ENCODE measurements at regions not wholly inside any gene's neighbourhood (a gene's known extent, or its start where the extent isn't known, plus 50 kb on each side); places are given as distances from the start of the nearest gene placed in this dataset.
"Not testable (repeated sequence)": the region's sequence is repeated elsewhere in the genome, so short reads cannot be mapped to it uniquely, and the experiment has no call there.

DNA sequence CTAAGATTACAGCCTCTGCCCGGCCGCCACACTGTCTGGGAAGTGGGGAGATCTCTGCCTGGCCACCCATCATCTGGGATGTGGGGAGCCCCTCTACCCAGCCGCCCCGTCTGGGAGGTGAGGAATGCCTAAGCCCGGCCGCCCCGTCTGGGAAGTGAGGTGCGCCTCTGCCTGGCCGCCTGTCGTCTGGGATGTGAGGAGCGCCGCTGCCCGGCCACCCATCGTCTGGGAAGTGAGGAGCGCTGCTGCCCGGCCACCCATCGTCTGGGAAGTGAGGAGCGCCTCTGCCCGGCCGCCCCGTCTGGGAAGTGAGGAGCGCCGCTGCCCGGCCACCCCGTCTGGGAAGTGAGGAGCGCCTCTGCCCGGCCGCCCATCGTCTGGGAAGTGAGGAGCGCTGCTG lies 135.9 kb upstream of the PROKR2 start:
- not testable (repeated sequence) for DNase-seq

DNA sequence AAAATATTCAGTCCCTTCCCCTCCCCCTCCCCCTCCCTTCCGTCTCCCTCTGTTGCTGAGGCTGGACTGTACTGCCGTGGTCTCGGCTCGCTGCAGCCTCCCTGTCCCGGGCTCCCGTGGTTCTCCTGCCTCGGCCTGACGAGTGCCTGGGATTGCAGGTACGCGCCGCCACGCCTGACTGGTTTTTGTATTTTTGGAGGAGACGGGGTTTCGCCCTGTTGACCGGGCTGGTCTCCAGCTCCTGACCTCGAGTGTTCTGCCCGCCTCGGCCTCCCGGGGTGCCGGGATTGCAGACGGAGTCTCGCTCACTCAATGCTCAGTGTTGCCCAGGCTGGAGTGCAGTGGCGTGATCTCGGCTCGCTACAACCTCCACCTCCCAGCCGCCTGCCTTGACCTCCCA lies 135.5 kb upstream of the PROKR2 start:
- not testable (repeated sequence) for DNase-seq

DNA sequence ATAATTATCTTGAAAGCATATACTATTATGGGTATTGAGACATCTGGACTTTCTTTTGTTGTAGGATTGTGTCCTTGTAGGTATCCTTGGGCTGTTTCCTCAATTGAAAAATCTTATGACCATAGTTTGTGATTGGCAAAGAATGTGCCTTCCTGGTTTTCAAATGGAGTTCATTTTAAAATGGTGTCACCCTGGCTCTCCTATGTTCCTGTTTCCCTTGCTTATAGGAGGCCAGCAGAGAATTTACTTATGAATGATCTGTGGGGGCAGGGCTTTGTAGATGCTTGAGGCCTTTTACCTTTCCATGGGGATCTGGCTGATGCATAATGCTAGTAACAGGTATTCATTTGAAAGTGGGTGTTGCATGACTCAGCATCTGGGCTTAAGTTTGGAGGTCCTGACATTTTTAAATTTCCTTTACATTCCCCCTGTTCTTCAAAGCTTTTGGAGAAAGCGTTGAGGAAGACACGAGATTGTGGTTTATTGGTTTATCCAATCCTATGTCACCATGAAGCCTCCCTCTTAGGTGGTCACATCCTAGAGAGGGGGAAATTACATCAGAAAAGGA lies 135.0 kb upstream of the PROKR2 start:
- DNase-seq: no peak

DNA sequence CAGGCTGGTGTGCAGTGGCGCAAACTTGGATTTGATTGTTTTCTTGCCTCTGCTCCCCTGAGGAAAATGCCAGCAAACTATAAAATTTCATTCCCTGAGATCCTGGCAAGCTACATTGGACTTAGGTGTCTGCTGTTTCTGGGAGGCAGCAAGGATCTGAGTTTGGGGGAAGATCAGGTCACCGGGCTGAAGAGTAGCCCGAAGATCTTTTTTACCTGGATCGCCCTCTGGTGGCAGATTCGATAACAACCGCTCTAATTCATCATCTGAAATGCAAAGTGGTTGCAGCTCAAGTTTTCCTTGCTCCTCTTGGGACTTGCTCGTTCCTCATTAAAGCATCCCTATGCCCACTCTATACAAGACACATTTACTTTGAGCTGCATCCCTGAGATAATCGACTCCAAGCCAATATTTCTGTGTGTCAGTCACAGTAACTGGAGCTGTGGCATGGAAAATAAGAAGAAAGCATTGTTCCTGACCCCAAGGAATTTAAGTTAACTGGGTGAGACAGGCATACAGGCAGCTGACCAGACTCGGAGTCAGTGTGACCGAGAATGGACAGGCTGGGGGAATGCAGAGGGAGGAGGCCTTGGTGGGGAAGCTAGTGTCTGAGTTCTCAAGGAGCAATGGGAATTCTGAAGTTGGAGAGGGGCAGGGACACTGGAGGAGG lies 131.8 kb upstream of the PROKR2 start:
- DNase-seq: peak; percentile 30

DNA sequence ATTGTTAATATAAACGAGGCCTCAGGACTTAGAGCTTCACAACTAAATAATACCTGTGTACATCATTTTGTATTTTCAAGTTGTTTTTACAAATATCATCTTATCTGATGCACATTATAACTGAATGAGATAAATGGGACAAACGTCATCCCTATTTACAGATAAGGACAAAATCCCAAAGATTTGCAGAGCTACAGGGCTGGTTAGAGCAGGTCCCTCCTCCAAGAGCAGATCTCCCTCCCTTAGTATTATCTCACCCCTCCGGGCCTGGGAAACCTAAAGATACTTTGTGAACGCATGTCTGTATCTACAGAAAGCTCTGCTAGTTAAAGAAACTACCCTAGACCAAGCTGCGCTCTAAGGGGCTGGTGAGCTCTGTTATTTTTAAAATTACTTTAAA lies 130.4 kb upstream of the PROKR2 start:
- no peak for DNase-seq

DNA sequence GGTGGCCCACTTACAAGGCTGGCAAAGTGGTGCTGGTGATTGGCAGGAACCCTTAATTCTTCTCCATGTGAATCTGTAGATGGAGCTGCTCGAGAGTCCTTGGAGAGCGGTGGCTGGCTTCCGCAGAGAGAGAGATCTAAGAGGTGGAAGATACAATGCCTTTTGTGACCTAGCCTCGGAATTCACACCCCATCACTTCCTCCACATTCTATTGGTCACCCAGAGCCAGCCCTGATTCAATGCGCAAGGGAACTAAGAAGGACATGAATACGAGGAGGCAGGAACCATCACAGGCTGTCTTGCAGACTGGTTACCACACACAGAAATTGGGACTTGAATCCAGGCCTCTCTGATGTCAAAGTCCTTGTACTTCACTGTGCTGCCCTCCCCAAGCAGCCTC lies 128.9 kb upstream of the PROKR2 start:
- no peak for DNase-seq

DNA sequence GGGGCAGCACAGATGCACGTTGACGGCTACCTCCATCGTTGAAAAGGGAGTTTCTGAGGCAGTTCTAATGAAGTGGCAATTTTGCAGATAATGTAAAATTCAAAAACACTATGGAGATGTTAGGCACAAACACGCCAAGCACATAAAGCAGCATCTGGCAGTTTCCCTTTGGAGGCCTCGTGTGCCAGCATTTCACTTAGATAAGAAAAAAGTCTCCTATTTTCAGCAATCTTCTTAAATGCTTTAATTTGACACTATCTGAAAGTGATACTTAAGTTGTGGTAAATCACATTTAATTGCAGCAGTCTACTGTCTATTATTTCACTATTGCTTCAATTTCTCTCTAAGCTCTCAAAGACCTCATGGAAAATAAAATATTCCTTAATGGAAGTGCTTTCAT lies 125.3 kb upstream of the PROKR2 start:
- DNase-seq: no peak

DNA sequence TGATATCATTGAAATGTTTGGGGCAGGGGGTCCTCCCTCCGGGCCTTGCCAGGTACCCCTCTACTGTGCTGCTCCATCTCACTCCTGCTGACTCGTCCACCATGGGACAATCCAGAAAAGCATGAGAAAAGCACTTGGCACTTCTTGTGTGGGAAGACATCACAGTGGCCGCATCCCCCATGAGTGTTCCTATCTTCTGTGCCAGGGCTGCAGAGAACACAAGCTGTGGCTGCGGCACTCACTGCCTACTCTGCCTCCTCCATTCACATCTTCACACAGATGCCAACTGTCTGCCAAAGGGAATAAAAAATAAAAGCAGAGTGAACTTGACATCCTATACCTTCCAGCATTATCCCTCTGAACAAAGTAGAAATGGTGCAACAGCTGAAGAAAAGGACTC lies 117.4 kb upstream of the PROKR2 start:
- DNase-seq: no peak

DNA sequence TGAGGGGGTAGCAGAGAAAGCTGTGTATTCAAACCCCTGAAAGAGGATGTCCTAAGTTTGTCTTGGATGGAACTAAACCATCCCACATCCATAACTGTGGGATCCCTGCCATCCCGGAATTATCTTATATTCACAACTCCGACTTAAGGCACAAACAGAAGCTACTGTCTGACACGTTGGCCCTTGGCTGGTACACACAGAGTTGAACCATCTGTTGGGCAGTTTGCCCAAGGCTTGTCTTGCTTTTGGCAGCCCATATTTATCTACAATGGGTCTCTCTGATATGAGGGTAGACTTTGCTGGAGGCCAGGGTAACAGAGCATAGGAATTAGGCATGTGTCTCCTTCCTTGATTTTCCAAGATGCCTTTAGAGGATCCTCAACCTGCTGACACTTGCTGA lies 116.6 kb upstream of the PROKR2 start:
- no peak for DNase-seq

DNA sequence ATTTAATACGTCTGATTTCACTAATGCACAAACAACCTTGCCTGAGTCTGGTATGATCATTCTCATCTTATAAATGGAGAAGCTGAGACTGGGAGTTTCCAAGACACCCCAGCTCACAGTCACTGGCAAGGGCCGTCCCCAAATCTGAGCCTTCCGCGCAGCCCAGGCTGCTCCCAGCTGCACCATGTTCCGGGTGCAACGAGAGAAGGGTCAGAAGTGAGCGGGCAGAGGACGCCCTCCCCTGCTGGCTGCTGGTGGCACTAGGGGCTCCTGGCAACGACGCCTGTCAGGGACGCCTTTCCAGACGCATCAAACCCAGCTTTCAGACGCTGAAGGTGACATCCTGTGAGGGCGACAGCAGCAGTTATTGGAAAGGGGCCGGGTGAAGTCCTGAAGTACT lies 115.3 kb upstream of the PROKR2 start:
- no peak for DNase-seq

DNA sequence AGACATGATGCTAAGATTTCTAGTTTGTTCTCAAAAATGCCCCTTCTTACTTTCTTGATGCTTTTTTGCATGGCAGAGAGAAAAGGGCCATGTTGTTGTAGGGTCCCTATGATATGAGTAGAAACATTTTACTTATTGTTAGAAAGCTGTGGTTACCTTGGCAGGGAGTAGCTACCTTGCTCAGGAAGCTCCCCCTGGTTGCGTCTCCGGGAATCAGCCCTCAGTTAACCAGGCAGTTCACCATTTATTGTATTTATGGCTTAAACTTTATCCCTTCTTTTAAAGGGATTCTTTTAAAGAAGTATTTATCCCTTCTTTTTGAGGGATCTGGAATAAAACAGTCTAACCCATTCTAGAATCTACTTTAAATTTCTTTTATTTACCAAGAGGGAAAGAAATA lies 113.9 kb upstream of the PROKR2 start:
- DNase-seq: no peak

DNA sequence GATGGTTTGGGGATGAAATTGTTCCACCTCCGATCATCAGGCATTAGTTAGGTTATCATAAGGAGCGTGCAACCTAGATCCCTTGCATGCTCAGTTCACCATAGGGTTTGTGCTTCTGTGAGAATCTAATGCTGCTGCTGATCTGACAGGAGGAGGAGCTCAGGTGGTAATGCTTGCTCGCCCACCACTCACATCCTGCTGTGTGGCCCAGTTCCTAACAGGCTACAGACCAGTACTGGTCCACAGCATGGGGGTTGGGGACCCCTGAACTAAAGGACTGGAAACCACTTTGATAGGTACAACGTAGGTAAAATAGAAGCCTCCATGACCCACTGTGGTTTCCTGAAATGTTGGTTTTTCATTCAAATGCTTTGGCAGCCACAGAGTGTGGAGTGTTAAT lies 109.3 kb upstream of the PROKR2 start:
- DNase-seq: no peak

DNA sequence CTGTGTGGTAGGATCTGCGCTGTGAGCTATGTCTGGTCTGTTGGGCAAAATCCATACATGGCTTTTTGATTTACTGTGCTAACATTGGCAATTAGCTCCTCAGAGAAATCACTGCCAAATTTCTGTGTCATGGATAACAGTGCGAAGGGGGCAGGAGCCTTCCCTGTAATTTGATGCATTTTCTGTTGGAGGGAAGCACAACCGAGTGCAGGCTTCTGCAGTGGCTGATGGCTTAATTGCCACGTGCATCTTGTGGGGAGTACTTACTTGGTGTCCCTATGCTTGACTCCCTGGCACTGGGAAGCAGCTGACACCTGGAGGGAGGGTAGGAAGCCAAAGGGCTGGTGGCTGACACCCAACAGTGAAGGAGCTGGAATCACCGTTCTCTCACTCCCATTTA lies 99.3 kb upstream of the PROKR2 start:
- no peak for DNase-seq

DNA sequence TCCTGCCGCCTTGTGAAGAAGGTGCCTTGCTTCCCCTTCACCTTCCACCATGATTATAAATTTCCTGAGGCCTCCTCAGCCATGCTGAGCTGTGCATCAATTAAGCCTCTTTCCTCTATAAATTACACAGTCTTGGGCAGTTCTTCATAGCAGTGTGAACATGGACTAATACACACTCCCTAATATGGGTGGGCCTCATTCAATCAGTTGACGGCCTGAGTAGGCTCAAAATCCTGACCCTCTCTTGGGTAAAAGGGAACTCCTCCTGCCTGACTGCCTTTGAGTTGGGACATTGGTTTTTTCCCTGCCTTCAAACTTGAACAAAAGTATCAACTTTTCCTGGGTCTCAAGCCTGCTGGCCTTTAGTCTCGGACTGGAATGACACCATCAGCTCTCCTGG lies 96.6 kb upstream of the PROKR2 start:
- no peak for DNase-seq

DNA sequence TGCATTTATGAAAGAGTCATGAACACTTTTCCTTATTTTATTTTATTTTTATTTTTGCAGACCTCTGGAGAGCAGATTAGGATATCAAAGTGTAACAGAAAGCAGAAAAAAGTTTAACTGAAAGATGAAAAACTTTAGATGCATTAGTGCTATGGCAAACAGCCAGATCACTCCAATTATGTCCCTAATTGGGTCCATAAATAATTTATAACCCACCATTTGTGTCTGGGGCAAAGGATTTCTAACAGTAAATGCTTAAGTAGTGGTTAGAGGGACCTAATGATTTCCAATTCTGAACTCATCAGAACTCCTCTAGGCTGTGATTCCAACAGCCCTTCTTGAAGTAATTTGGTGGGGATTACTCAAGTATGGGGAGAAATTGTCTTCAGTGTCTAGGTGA lies 93.7 kb upstream of the PROKR2 start:
- DNase-seq: no peak

DNA sequence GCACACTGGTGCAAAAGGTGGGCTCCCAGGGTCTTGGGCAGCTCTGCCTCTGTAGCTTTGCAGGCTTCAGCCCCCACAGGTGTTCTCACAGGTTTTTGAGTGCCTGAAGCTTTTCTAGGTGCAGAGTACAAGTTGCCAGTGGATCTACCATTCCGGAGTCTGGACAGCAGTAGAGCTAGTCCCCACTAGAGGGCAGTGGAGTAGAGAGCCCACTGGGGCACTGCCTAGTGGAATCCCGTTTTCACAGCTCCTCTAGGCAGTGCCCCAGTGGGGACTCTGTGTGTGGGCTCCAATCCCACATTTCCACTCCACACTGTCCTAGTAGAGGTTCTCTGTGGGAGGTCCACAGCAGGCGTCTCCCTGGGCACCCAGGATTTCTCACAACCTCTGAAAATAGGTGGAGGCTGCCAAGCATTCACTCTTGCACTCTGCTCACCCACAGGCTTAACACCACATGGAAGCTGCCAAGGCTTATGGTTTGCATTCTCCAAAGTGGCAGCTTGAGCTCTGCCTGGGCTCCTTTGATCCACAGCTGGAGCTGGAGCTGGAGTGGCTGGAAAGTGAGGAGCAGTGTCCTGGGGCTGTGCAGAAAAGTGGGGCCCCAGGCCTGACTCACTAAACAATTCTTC lies 86.3 kb upstream of the PROKR2 start:
- DNase-seq: no peak

DNA sequence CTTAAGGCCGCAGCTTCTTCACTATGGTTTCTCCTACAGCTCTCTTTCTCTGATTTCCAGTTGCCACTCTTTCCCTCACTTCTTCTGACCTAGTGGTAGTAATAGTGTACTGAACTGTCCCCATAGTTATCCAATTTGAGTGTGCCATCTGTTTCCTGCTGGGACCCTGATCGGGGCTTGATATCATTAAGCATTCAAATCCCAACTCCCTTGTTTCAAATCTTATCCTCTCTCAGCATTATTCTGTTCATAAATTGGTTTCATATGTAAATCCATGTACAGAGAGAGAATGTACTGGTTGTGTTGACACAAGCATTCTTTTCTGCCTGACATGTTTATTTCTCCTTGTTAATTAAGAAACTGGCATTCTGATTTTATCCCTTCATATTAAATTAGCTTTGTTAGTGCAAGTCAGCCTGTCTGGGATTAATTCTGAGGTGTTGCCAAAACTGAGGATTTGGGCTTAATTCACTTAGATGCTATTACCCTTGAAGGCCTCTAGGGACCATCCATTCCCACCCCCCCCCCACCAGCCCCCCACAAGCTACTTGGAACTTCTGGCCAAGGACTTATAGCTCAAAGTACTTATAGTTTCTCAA lies 84.6 kb upstream of the PROKR2 start:
- DNase-seq: no peak

DNA sequence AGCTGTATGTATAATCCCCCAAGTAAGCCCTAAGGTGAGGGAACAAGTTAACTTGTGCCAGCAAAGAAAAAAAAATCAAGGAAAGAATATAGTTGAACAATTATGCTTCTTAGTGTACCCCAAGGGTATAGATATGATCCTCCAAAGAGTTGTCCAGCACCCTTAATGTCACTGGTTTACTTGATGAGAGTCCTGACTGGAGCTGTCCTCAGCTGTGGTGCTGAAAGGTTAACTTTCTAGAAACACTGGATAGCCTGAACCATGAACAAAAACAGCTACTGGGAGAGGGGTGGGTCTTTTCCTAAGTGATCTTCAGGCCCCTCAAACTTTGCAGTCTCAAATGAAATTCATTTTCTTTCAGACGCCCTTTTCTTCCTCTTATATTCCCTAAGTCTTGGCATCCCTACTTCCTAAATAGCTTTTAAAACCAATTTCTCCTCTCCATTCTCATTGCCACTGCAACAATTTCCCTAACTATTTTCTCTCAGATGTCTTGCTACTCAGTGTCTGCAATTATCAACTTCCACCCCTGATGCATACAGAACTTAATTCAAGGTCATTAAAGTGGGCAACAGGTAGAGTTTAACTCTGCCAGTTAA lies 83.5 kb upstream of the PROKR2 start:
- DNase-seq: no peak

DNA sequence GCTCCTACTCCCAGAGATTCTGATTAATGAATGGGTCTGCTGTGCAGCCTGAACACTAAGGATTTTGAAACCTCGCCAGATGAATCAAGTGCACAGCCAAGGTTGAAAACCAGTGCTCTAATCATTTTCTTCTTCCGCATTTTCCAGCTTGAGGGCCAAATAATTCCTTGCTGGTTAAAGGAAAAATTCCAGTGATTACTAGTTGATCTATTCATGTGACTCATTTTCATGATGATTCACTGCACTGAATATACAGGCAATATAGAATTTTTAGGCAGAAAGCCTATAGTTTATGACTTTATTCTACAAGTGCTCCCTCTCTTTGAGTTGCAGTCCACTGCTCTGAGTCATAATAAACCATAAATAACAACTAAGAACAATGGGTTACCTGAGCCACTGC lies 80.6 kb upstream of the PROKR2 start:
- DNase-seq: no peak

DNA sequence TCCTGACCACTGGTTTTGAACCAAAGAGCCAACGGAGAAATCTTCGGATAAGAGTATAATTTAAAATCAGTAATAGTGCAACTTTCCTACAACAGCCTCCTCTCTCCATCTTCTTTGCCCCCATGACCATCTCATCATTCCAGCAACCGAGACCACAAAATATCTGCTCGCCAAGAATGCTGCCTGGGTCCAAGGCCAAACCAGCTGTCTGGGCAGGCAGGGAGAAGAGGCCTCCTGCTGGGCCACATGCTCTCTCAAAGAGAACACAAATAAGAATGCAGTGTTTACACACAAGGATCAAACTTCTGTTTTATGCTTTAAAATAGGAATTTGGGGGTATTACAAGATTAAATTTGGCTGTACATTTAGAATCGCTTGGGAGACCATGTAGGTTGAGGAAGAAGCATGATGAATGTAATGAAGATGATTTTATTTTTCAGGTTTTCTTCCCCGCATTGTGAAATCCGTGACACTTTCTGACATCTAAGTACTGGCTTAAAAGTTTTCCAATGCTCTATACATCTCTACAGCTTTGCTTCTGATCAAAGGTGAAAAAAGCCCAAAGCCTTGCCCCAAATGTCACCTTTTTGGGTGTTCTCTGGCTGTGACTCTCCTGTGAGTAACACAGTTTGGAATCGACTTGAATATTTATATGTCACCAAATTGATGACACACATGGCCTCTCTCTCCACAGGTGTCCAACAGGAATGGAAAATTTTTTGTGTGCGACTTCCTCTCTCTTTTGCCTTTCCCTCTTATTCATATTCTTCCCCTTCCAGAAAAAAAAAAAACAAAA lies 79.4 kb upstream of the PROKR2 start:
- DNase-seq: no peak

DNA sequence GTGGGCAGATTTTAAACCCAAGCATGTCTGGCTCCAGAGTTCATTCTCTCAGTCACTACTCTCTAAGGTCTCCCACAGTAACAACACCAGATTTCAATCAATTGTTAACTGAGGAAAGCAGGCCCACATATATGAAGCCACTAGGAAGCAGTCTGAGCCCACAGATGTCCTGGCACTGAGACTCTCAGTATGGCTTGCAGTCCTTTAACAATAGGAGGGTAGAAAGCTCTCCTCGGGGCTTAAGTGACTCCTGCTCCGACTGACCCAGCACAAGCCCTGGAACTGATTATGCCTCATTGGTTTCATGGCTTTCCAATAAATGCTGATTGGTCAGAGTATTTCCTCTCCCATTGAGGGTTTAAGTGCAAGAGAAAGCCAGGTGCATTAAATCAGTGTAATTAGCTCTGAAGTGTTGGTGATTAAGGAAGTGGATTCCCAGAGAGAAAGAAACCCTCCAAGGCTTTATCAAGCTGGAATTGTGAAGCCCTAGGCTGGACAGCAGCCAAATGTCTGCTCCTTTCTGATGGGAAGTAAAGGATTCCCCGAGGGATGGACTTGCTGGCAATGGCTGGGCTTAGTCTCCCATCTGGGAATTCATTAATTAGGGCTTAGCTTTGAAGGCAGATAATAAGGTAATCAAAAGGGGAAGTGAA lies 76.6 kb upstream of the PROKR2 start:
- peak; percentile 59 for DNase-seq

DNA sequence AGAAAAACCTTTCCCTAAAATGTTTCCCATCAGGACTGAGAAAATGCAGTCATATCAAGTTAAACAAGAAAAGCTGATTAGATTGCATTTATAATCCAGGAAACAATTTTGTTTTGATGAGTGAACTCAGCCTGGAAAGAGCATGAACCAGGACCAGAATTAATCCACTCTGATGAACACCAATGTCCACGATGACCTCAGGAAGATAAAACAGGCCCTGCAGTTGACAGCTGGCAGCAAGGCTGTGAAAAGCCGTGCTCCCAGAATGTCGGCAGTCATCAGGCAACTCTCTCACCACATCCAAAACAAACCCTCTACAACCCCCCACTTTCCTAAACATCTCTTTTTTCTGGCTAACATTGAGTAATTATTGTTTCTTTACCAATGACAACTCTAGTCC lies 74.0 kb upstream of the PROKR2 start:
- DNase-seq: no peak

DNA sequence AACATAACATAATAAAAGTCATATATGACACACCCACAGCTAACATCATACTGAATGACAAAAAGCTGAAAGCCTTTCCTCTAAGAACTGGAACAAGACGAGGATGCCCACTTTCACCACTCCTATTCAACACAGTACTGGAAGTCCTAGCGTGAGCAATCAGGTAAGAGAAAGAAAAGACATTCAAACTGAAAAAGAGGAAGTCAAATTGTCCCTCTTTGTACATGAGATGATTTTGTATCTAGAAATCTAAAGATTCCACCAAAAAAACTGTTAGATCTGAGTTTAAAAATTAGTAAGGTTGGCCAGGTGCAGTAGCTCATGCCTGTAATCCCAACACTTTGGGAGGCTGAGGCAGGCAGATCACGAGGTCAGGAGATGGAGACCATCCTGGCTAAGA lies 70.1 kb upstream of the PROKR2 start:
- not testable (repeated sequence) for DNase-seq

All from NCI-H2171 (cell line).